Esophagus (tissue), 2 donors: ENCODE measurements at regions not wholly inside any gene's neighbourhood (a gene's known extent, or its start where the extent isn't known, plus 50 kb on each side); places are given as distances from the start of the nearest gene placed in this dataset.

Experiments
- H3K27ac ChIP-seq, 2 donors: one replicate each; pipeline ENCODE4 v1.5.1; 2013; ENCODE audit warnings: low read depth in 2 of 2, mild to moderate bottlenecking in 2 of 2, inconsistent platforms in 1 of 2, low read length in 1 of 2, moderate library complexity in 1 of 2
- H3K27me3 ChIP-seq, 2 donors: one replicate each; pipeline ENCODE4 v1.6.1; 2013; ENCODE audit warnings: low read length in 2 of 2, control low read depth in 1 of 2, mild to moderate bottlenecking in 1 of 2; ENCODE audit not compliant: insufficient read depth in 2 of 2, control insufficient read depth in 1 of 2
- H3K36me3 ChIP-seq, 2 donors: one replicate each; pipeline ENCODE4 v1.6.1; 2013; ENCODE audit warnings: low read length in 1 of 2; ENCODE audit not compliant: control insufficient read depth in 2 of 2, insufficient read depth in 2 of 2
- H3K4me1 ChIP-seq, 2 donors: one replicate each; pipeline ENCODE4 v1.6.1; 2013; ENCODE audit warnings: low read length in 1 of 2; ENCODE audit not compliant: control insufficient read depth in 2 of 2, insufficient read depth in 2 of 2
- H3K4me3 ChIP-seq, 2 donors: one replicate each; pipeline ENCODE4 v1.5.1; 2013; ENCODE audit warnings: low read length in 2 of 2, mild to moderate bottlenecking in 2 of 2, low read depth in 1 of 2, moderate library complexity in 1 of 2
- H3K9me3 ChIP-seq, 2 donors: one replicate each; pipeline ENCODE4 v1.6.1; 2013; ENCODE audit warnings: mild to moderate bottlenecking in 2 of 2, low read depth in 1 of 2, low read length in 1 of 2, moderate library complexity in 1 of 2; ENCODE audit not compliant: control insufficient read depth in 2 of 2, insufficient read depth in 1 of 2
- whole genome bisulfite sequencing, 2 donors: extraction: QIAGEN DNeasy Blood & Tissue Kit; methylation state at CpG; one replicate each; pipeline ENCODE4 v1.1.7; 2013; 5-methylcytosine and 5-hydroxymethylcytosine counted together
- donor health status: healthy with polysubstance abuse.
- donor health status: Bipolar disorder and iron deficiency.

GRCh38 chrX:3226087-3226486 lies 120.4 kb downstream of the MXRA5 start:
- 87 to 94% methylated on average over 2 of the region's 2 CpGs for WGBS, 2 donors
- Histone ChIP-seq H3K27me3 (no peaks in the 10 kb centered on the region), H3K4me1 (no peaks in the 10 kb centered on the region), H3K27ac (no peak overlapping the region), H3K9me3 (no peaks in the 10 kb centered on the region), H3K4me3 (no peak overlapping the region), H3K36me3 (no peaks in the 10 kb centered on the region)

- WGBS, 2 donors = 89 to 91% methylated on average over 4 of the region's 4 CpGs
- Histone ChIP-seq H3K4me3 (no peak overlapping the region), H3K9me3 (no peaks in the 10 kb centered on the region), H3K4me1 (no peaks in the 10 kb centered on the region), H3K36me3 (no peaks in the 10 kb centered on the region), H3K27ac (no peak overlapping the region), H3K27me3 (no peaks in the 10 kb centered on the region)
Observed at GRCh38 chrX:3221643-3222042, 124.8 kb downstream of the MXRA5 start.

- Histone ChIP-seq H3K36me3 (no peaks in the 10 kb centered on the region), H3K4me3 (no peak overlapping the region), H3K27me3 (no peaks in the 10 kb centered on the region), H3K9me3 (no peaks in the 10 kb centered on the region), H3K4me1 (no peaks in the 10 kb centered on the region), H3K27ac (no peak overlapping the region)
- 70 to 76% methylated on average over 5 of the region's 5 CpGs for WGBS, 2 donors
Observed at GRCh38 chrX:3219667-3220066, 126.8 kb downstream of the MXRA5 start.

- Histone ChIP-seq H3K27me3 (no peaks in the 10 kb centered on the region), H3K4me3 (no peak overlapping the region)
Observed at GRCh38 chrX:3219231-3219630, 127.2 kb downstream of the MXRA5 start.

GRCh38 chrX:3218442-3218841 lies 128.0 kb downstream of the MXRA5 start:
- no peaks in the 10 kb centered on the region for H3K4me1 ChIP-seq
- no peak overlapping the region for H3K27ac ChIP-seq
- no peaks in the 10 kb centered on the region for H3K27me3 ChIP-seq
- H3K9me3 ChIP-seq = no peaks in the 10 kb centered on the region
- no peaks in the 10 kb centered on the region for H3K36me3 ChIP-seq
- 81 to 83% methylated on average over 1 of the region's 1 CpG for WGBS, 2 donors
- H3K4me3 ChIP-seq = no peak overlapping the region

More at GRCh38 chrX:3219231-3219630, 127.2 kb downstream of the MXRA5 start:
- H3K36me3 ChIP-seq = no peaks in the 10 kb centered on the region
- no peak overlapping the region for H3K27ac ChIP-seq
- no peaks in the 10 kb centered on the region for H3K4me1 ChIP-seq
- no peaks in the 10 kb centered on the region for H3K9me3 ChIP-seq
- 69 to 84% methylated on average over 6 of the region's 6 CpGs for WGBS, 2 donors

- Histone ChIP-seq H3K4me1 (no peaks in the 10 kb centered on the region), H3K36me3 (no peaks in the 10 kb centered on the region), H3K27ac (no peak overlapping the region), H3K27me3 (no peaks in the 10 kb centered on the region), H3K9me3 (no peaks in the 10 kb centered on the region), H3K4me3 (no peak overlapping the region)
- 66 to 78% methylated on average over 5 of the region's 5 CpGs for whole genome bisulfite sequencing, 2 donors
Observed at GRCh38 chrX:3216581-3217180, 129.8 kb downstream of the MXRA5 start.

- Histone ChIP-seq H3K4me1 (no peaks in the 10 kb centered on the region), H3K9me3 (no peaks in the 10 kb centered on the region), H3K36me3 (no peaks in the 10 kb centered on the region), H3K27ac (no peak overlapping the region), H3K4me3 (no peak overlapping the region), H3K27me3 (no peaks in the 10 kb centered on the region)
- 57 to 73% methylated on average over 2 of the region's 2 CpGs for WGBS, 2 donors
Observed at GRCh38 chrX:3215249-3215648, 131.2 kb downstream of the MXRA5 start.

- H3K36me3 ChIP-seq = no peaks in the 10 kb centered on the region
- H3K4me1 ChIP-seq = no peaks in the 10 kb centered on the region
- no peak overlapping the region for H3K4me3 ChIP-seq
- H3K27me3 ChIP-seq = no peaks in the 10 kb centered on the region
- H3K27ac ChIP-seq = no peak overlapping the region
- no peaks in the 10 kb centered on the region for H3K9me3 ChIP-seq
- 88 to 90% methylated on average over 6 of the region's 6 CpGs for WGBS, 2 donors
Observed at GRCh38 chrX:3206314-3206713, 140.1 kb downstream of the MXRA5 start.

GRCh38 chrX:3204606-3205005 lies 141.8 kb downstream of the MXRA5 start:
- Histone ChIP-seq H3K27me3 (no peaks in the 10 kb centered on the region), H3K27ac (no peak overlapping the region), H3K36me3 (no peaks in the 10 kb centered on the region), H3K4me3 (no peak overlapping the region), H3K4me1 (no peaks in the 10 kb centered on the region), H3K9me3 (no peaks in the 10 kb centered on the region)
- WGBS, 2 donors = 55 to 57% methylated on average over 5 of the region's 5 CpGs

GRCh38 chrX:3195845-3196244 lies 150.6 kb downstream of the MXRA5 start:
- Histone ChIP-seq H3K36me3 (no peaks in the 10 kb centered on the region), H3K27ac (no peak overlapping the region), H3K27me3 (no peaks in the 10 kb centered on the region), H3K4me3 (no peak overlapping the region), H3K9me3 (peaks cover 0 to 3% of the 10 kb centered on the region in 2 donors), H3K4me1 (no peaks in the 10 kb centered on the region)
- WGBS, 2 donors = 0 to 71% methylated on average over 1 of the region's 1 CpG
